Smooth muscle cell (in vitro differentiated cells): ENCODE measurements at regions not wholly inside any gene's neighbourhood (a gene's known extent, or its start where the extent isn't known, plus 50 kb on each side); places are given as distances from the start of the nearest gene placed in this dataset.

Experiments
- DNase-seq: peaks from one replicate; lab custom pipeline; 2025; ENCODE audit not compliant: unreplicated experiment; lab: John Stamatoyannopoulos, UW
- H2AFZ ChIP-seq: fragments of 200-600 bp; sonication (generic); 2 replicates; pipeline ENCODE4 v1.6.0; 2016; ENCODE audit warnings: antibody characterized with exemption, low read depth, mild to moderate bottlenecking
- H3F3A ChIP-seq: fragments of 200-600 bp; sonication (generic); 2 replicates; pipeline ENCODE4 v1.6.0; 2017; ENCODE audit warnings: antibody characterized with exemption, low read depth
- H3K27ac ChIP-seq: fragments of 200-600 bp; sonication (generic); 2 replicates; pipeline ENCODE4 v1.5.1; 2016; ENCODE audit warnings: low read depth, mild to moderate bottlenecking
- H3K27me3 ChIP-seq: fragments of 200-600 bp; sonication (generic); 2 replicates; pipeline ENCODE4 v1.6.1; 2016; ENCODE audit warnings: low read depth, mild to moderate bottlenecking
- H3K36me3 ChIP-seq: fragments of 200-600 bp; sonication (generic); 2 replicates; pipeline ENCODE4 v1.5.1; 2016; ENCODE audit warnings: low read depth
- H3K4me1 ChIP-seq: fragments of 200-600 bp; sonication (generic); 2 replicates; pipeline ENCODE4 v1.5.1; 2016; ENCODE audit warnings: low read depth
- H3K4me2 ChIP-seq: fragments of 200-600 bp; sonication (generic); 2 replicates; pipeline ENCODE4 v1.6.0; 2016; ENCODE audit warnings: mild to moderate bottlenecking
- H3K4me3 ChIP-seq: fragments of 200-600 bp; sonication (generic); 2 replicates; pipeline ENCODE4 v1.5.1; 2016; ENCODE audit warnings: mild to moderate bottlenecking
- H3K79me2 ChIP-seq: fragments of 200-600 bp; sonication (generic); 2 replicates; pipeline ENCODE4 v1.6.0; 2016; ENCODE audit warnings: low read depth, mild to moderate bottlenecking
- H3K9ac ChIP-seq: fragments of 200-600 bp; sonication (generic); 2 replicates; pipeline ENCODE4 v1.6.0; 2016; ENCODE audit warnings: low read depth
- H3K9me3 ChIP-seq: fragments of 200-600 bp; sonication (generic); replicated peaks from 2 replicates; pipeline ENCODE4 v1.5.1; 2016; ENCODE audit warnings: low read depth
- H4K20me1 ChIP-seq: fragments of 200-600 bp; sonication (generic); 2 replicates; pipeline ENCODE4 v1.6.0; 2016; ENCODE audit warnings: low read depth
- WGBS: methylation state at CpG from one replicate; pipeline ENCODE4 v1.1.7; 2016; ENCODE audit warnings: low lambda C conversion rate; 5-methylcytosine and 5-hydroxymethylcytosine counted together
- TF ChIP-seq, protein P1 (sequence below): fragments of 200-600 bp; sonication (generic); IDR thresholded peaks from 2 replicates; pipeline ENCODE4 v1.5.1; 2017; ENCODE audit warnings: borderline replicate concordance, mild to moderate bottlenecking, antibody characterized with exemption; ENCODE audit not compliant: insufficient read depth, poor library complexity, severe bottlenecking

- WGBS: 81% methylated on average over 6 of the region's 6 CpGs
- Histone ChIP-seq H3K36me3 (no peaks in the 10 kb centered on the region), H2AFZ (no peak overlapping the region), H3F3A (no peaks in the 10 kb centered on the region), H3K9ac (no peak overlapping the region), H3K4me3 (no peak overlapping the region), H3K4me2 (no peak overlapping the region), H4K20me1 (no peaks in the 10 kb centered on the region), H3K9me3 (no peaks in the 10 kb centered on the region), H3K27ac (no peak overlapping the region), H3K4me1 (no peaks in the 10 kb centered on the region), H3K79me2 (no peaks in the 10 kb centered on the region), H3K27me3 (no peaks in the 10 kb centered on the region)
- TF ChIP-seq, protein P1, sequence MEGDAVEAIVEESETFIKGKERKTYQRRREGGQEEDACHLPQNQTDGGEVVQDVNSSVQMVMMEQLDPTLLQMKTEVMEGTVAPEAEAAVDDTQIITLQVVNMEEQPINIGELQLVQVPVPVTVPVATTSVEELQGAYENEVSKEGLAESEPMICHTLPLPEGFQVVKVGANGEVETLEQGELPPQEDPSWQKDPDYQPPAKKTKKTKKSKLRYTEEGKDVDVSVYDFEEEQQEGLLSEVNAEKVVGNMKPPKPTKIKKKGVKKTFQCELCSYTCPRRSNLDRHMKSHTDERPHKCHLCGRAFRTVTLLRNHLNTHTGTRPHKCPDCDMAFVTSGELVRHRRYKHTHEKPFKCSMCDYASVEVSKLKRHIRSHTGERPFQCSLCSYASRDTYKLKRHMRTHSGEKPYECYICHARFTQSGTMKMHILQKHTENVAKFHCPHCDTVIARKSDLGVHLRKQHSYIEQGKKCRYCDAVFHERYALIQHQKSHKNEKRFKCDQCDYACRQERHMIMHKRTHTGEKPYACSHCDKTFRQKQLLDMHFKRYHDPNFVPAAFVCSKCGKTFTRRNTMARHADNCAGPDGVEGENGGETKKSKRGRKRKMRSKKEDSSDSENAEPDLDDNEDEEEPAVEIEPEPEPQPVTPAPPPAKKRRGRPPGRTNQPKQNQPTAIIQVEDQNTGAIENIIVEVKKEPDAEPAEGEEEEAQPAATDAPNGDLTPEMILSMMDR: no peak
- DNase-seq: no peak
These were observed 204.2 kb downstream of the MBD2 start for GRCh38 chr18:54020156-54020745.

GRCh38 chr18:54019641-54020040, 204.8 kb downstream of the MBD2 start:
- Histone ChIP-seq H3K36me3 (no peaks in the 10 kb centered on the region), H3K79me2 (no peaks in the 10 kb centered on the region), H3K4me2 (no peak overlapping the region), H3K9me3 (no peaks in the 10 kb centered on the region), H3F3A (no peaks in the 10 kb centered on the region), H4K20me1 (no peaks in the 10 kb centered on the region), H3K27ac (no peak overlapping the region), H3K4me3 (no peak overlapping the region), H2AFZ (no peak overlapping the region), H3K27me3 (no peaks in the 10 kb centered on the region), H3K4me1 (no peaks in the 10 kb centered on the region), H3K9ac (no peak overlapping the region)
- no peak for DNase-seq
- 67% methylated on average over 3 of the region's 3 CpGs for WGBS
- TF ChIP-seq, protein P1: no peak

DNA sequence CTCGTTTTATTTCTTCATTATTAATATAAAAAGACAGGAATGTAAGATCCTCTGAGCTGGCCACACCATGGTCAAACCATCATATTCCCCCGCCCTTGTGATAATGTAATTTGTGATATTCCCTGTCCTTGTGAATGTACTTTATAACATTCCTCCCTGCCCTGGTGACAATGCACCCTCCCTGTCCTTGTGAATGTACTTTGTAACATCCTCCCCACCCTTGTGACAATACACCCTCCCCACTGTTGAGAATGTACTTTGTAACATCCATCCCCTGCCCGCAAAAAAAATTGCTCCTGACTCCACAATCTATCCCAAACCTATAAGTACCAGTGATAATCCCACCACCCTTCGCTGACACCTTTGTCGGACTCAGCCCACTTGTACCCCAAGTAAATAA, 211.0 kb downstream of the MBD2 start:
- 90% methylated on average over 5 of the region's 5 CpGs for WGBS
- Histone ChIP-seq H2AFZ (no peak overlapping the region), H3K4me1 (no peaks in the 10 kb centered on the region), H3K9ac (no peak overlapping the region), H3K27me3 (no peaks in the 10 kb centered on the region), H3K36me3 (no peaks in the 10 kb centered on the region), H3F3A (no peaks in the 10 kb centered on the region), H3K4me3 (no peak overlapping the region), H3K27ac (no peak overlapping the region), H3K79me2 (no peaks in the 10 kb centered on the region), H3K4me2 (no peak overlapping the region), H4K20me1 (no peaks in the 10 kb centered on the region), H3K9me3 (no peaks in the 10 kb centered on the region)
- DNase-seq: no peak
- TF ChIP-seq, protein P1: no peak

DNA sequence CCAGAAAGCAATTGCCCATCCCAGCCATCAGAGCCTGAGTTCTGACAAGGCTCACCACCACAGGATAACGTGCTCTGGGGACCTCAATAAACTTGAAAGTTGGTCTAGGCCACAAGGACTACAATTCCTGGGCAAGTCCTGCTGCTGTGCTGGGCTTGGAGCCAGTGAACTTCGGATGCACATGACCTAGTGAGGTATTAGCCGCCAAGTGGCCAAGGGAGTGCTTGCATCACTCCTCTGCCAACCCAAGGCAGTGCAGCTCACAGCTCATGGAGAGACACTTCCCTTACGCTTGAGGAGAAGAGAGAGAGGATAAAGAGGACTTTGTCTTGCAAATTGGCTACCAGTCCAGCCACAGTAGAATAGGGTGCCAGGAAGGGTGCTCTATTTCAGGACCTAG, 219.6 kb downstream of the MBD2 start:
- Histone ChIP-seq H4K20me1 (no peaks in the 10 kb centered on the region), H3K4me3 (no peak overlapping the region), H3K9me3 (no peaks in the 10 kb centered on the region), H3K79me2 (no peaks in the 10 kb centered on the region), H3K9ac (no peak overlapping the region), H3K27ac (no peak overlapping the region), H3K4me1 (no peaks in the 10 kb centered on the region), H3K27me3 (no peaks in the 10 kb centered on the region), H2AFZ (no peak overlapping the region), H3K4me2 (no peak overlapping the region), H3F3A (no peaks in the 10 kb centered on the region), H3K36me3 (no peaks in the 10 kb centered on the region)
- TF ChIP-seq, protein P1: no peak
- WGBS: 80% methylated on average over 4 of the region's 4 CpGs
- DNase-seq: no peak
